Thyroid gland (tissue), 4 donors: ENCODE measurements at regions not wholly inside any gene's neighbourhood (a gene's known extent, or its start where the extent isn't known, plus 50 kb on each side); places are given as distances from the start of the nearest gene placed in this dataset.
"Not testable (repeated sequence)": the region's sequence is repeated elsewhere in the genome, so short reads cannot be mapped to it uniquely, and the experiment has no call there.

Experiments
- DNase-seq, 2 donors: peaks; one replicate each; pipeline ENCODE4 v3.0.0-alpha.2; 2019
- H3K27ac ChIP-seq, 3 donors: fragments of 200-600 bp; sonication (generic); 1 replicate in 2 of 3; 2 replicates in 1 of 3; pipeline ENCODE4 v1.5.1; 2016 to 2019; ENCODE audit warnings: mild to moderate bottlenecking in 1 of 3, moderate library complexity in 1 of 3
- H3K27me3 ChIP-seq: fragments of 200-600 bp; sonication (generic); one replicate; pipeline ENCODE4 v1.5.1; 2019
- H3K36me3 ChIP-seq, 2 donors: fragments of 200-600 bp; sonication (generic); one replicate each; pipeline ENCODE4 v1.5.1; 2016 to 2019
- H3K4me1 ChIP-seq, 2 donors: fragments of 200-600 bp; sonication (generic); one replicate each; pipeline ENCODE4 v1.5.1; 2017 to 2019
- H3K4me3 ChIP-seq, 3 donors: fragments of 200-600 bp; sonication (generic); replicated peaks in 1 of 3; 1 replicate in 2 of 3; 2 replicates in 1 of 3; pipeline ENCODE4 v1.5.1; 2016; ENCODE audit warnings: mild to moderate bottlenecking in 1 of 3
- H3K9me3 ChIP-seq: fragments of 200-600 bp; sonication (generic); one replicate; pipeline ENCODE4 v1.5.1; 2017
- CTCF ChIP-seq, 6 experiments: fragments of 200-600 bp in 3 of 6; fragments of 450-650 bp in 3 of 6; sonication (generic) in 3 of 6; IDR thresholded peaks; one replicate each; pipeline ENCODE4 v1.5.1; 2016 to 2019; ENCODE audit warnings: antibody characterized with exemption in 6 of 6, mild to moderate bottlenecking in 2 of 6, inconsistent platforms in 1 of 6, moderate library complexity in 1 of 6
- POLR2A ChIP-seq, 2 donors: fragments of 450-650 bp; IDR thresholded peaks; one replicate each; pipeline ENCODE4 v1.6.1; 2017; ENCODE audit warnings: antibody characterized with exemption in 2 of 2, mild to moderate bottlenecking in 2 of 2, moderate library complexity in 1 of 2
- WGBS, 2 donors: methylation state at CpG; one replicate each; pipeline ENCODE4 v1.1.5; 2017; 5-methylcytosine and 5-hydroxymethylcytosine counted together
- intact Hi-C: fragments of 100-400 bp; cut with DNase I; formaldehyde crosslinking; loops from one replicate; pipeline ENCODE4 v1.15.1; 2023

GRCh38 chr12:88836156-88836555 lies 255.9 kb upstream of the KITLG start:
- Histone ChIP-seq H3K27me3 (no peaks in the 10 kb centered on the region), H3K4me3 (no peak overlapping the region), H3K4me1 (no peaks in the 10 kb centered on the region), H3K27ac (no peak overlapping the region), H3K36me3 (no peaks in the 10 kb centered on the region), H3K9me3 (no peaks in the 10 kb centered on the region)
- TF ChIP-seq CTCF (IDR thresholded peaks at IDR 0.05): no peak
- no peak for TF ChIP-seq POLR2A (IDR thresholded peaks at IDR 0.05)
- no peak for DNase-seq
- WGBS, 2 donors: 70 to 76% methylated on average over 1 of the region's 1 CpG
- intact Hi-C loops: no loop called here

DNA sequence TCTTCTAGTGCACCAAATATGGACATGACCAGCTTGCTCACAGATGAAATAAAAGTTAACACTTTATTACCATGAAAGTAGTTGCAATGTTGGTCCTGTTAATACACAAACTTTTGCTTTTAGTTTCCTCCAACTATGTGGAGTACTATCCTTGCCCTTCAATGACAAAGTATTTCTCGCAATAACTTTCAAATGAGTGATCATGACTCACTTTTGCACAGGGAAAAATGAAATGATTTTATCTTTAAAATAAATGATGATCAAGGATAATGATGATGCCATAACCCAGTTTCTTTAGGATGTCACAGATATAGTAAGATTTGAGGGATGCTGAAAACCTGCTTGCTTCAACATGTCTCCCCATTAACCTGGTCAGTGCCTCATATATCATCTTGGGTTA lies 254.0 kb upstream of the KITLG start:
- WGBS, 2 donors: 78 to 88% methylated on average over 1 of the region's 1 CpG
- Histone ChIP-seq H3K36me3 (no peaks in the 10 kb centered on the region), H3K4me3 (no peak overlapping the region), H3K27ac (no peak overlapping the region), H3K9me3 (no peaks in the 10 kb centered on the region), H3K27me3 (no peaks in the 10 kb centered on the region), H3K4me1 (no peaks in the 10 kb centered on the region)
- DNase-seq: no peak
- intact Hi-C loops: no loop called here
- TF ChIP-seq POLR2A (IDR thresholded peaks at IDR 0.05) (no peak), CTCF (IDR thresholded peaks at IDR 0.05) (no peak)

- DNase-seq: no peak
- no peaks in the 10 kb centered on the region for H3K9me3 ChIP-seq
- intact Hi-C loops: no loop called here
- no peak overlapping the region for H3K4me3 ChIP-seq
- H3K4me1 ChIP-seq: no peaks in the 10 kb centered on the region
- no peak overlapping the region for H3K27ac ChIP-seq
- no peaks in the 10 kb centered on the region for H3K36me3 ChIP-seq
- H3K27me3 ChIP-seq: no peaks in the 10 kb centered on the region
- TF ChIP-seq POLR2A (IDR thresholded peaks at IDR 0.05): no peak
Measured at GRCh38 chr12:88833641-88834116, 253.4 kb upstream of the KITLG start.

DNA sequence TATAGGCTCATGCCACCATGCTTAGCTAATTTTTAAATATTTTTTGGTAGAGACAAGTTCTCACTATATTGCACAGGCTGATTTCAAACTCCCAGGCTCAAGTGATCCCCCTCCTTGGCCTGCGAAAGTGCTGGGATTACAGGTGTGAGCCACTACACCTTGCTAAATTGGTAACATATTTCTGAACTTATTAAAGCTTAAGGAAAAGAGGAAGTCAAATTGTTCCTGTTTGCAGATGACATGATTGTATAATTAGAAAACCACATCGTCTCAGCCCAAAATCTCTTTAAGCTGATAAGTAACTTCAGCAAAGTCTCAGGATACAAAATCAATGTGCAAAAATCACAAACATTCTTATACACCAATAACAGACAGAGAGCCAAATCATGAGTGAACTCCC lies 248.3 kb upstream of the KITLG start:
- H3K4me3 ChIP-seq, H3K27ac ChIP-seq, H3K4me1 ChIP-seq, intact Hi-C loops, H3K36me3 ChIP-seq, H3K27me3 ChIP-seq, DNase-seq, H3K9me3 ChIP-seq: not testable (repeated sequence)
- 87 to 88% methylated on average over 2 of the region's 2 CpGs for WGBS, 2 donors

DNA sequence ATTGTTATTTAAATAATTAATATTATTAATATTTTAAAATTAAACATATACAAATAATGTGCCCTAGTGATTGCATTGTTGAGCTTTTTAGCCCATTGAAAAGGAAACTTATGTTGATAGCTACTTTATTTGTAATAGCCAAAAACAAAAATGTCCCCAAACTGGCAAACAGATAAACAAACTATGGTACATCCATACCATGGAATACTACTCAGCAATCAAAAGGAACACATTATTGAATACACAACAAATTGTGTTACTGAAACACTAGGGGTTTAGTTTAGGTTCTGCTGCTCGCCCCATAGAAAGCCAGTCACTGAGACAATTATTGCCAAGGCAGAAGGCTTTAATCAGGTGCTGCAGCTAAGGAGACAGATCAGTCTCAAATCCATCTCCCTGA lies 239.7 kb upstream of the KITLG start:
- WGBS, 2 donors: 80 to 98% methylated on average over 1 of the region's 1 CpG
- H3K4me1 ChIP-seq: no peaks in the 10 kb centered on the region
- H3K9me3 ChIP-seq: no peaks in the 10 kb centered on the region
- TF ChIP-seq POLR2A (IDR thresholded peaks at IDR 0.05): no peak
- no peak for DNase-seq
- H3K4me3 ChIP-seq: no peak overlapping the region
- H3K27me3 ChIP-seq: no peaks in the 10 kb centered on the region
- no peak overlapping the region for H3K27ac ChIP-seq
- H3K36me3 ChIP-seq: no peaks in the 10 kb centered on the region
- intact Hi-C loops: no loop called here

- Histone ChIP-seq H3K36me3 (no peaks in the 10 kb centered on the region), H3K9me3 (no peaks in the 10 kb centered on the region), H3K4me3 (no peak overlapping the region), H3K4me1 (no peaks in the 10 kb centered on the region), H3K27ac (no peak overlapping the region), H3K27me3 (no peaks in the 10 kb centered on the region)
- no peak for TF ChIP-seq POLR2A (IDR thresholded peaks at IDR 0.05)
- TF ChIP-seq CTCF (IDR thresholded peaks at IDR 0.05): no peak
- intact Hi-C loops: no loop called here
- DNase-seq: no peak
Measured at GRCh38 chr12:88816201-88816600, 235.9 kb upstream of the KITLG start.

- DNase-seq: no peak
- Histone ChIP-seq H3K4me1 (no peaks in the 10 kb centered on the region), H3K9me3 (no peaks in the 10 kb centered on the region), H3K4me3 (no peak overlapping the region), H3K27me3 (no peaks in the 10 kb centered on the region), H3K36me3 (no peaks in the 10 kb centered on the region), H3K27ac (no peak overlapping the region)
- WGBS, 2 donors: 85 to 87% methylated on average over 5 of the region's 5 CpGs
- no peak for TF ChIP-seq CTCF (IDR thresholded peaks at IDR 0.05)
- intact Hi-C loops: no loop called here
Measured at GRCh38 chr12:88814779-88815178, 234.5 kb upstream of the KITLG start.
